GM12872 (cell line): ENCODE measurements at regions not wholly inside any gene's neighbourhood (a gene's known extent, or its start where the extent isn't known, plus 50 kb on each side); places are given as distances from the start of the nearest gene placed in this dataset.

Source experiments
- CTCF ChIP-seq: IDR thresholded peaks from 3 replicates; pipeline ENCODE4 v1.5.1; 2011; ENCODE audit warnings: low read depth, mild to moderate bottlenecking, low read length, moderate library complexity; ENCODE audit not compliant: insufficient read depth

DNA sequence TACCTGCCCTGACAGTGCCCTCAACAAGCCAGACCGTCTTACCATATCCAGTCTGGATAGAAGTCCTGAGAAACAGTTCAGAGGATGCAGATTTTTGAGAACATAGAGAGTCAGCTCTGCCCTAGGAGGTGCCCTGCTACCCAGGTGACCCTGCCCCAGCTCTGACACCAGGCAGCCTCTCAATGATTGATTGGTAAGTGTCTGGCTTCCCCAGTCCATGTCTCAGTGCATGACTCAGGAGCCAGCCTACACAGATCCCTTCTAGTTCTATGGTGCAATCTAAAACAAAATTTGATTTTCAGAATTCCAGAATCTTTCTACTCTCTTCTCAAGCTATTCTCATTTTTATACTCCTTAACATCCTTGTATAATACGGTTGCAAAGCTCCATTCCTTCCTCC is 292.1 kb downstream of the VPS13C start:
- no peak for TF ChIP-seq CTCF

- no peak for TF ChIP-seq CTCF
These were observed 295.3 kb downstream of the VPS13C start for GRCh38 chr15:61764981-61765380.

DNA sequence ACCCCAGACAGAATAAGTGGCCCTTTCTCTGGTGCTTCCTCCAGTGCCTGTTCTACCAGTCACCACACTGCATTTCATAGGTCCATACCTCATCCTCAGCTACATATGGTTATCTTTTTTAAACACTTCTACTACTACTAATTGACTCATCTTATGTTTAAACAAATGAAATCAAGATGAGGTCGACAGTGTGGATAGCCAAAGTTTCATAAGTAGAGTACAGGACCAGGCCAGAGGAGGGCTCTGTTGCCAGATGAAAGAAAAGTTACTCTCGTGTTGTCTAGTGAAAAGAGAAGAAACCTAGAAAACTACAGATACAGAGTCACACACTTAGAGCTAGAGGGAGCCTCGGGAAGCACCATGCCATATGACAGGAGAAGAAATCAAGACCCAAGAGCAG is 296.1 kb downstream of the VPS13C start:
- no peak for TF ChIP-seq CTCF

DNA sequence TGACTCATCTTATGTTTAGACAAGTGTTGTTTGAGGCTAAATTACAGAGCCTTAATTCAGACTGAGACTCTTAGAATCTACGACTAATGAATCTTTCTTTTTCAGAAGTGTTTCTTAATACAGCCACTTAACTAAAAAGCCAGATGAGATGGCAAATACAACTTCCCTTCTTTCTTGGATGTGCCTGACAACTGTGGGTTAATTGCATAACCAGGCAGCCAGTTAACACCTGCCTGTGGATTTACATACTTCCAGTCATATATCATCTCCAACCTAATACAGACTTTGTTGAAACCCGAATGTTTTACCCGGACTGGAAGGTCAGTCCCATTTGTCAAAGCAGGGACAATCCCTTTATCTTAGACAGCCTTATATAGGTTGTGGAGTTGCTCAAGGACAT is 297.6 kb downstream of the VPS13C start:
- no peak for TF ChIP-seq CTCF

GRCh38 chr15:61759639-61760038 is 300.6 kb downstream of the VPS13C start:
- no peak for TF ChIP-seq CTCF

- no peak for TF ChIP-seq CTCF
These were observed 304.0 kb downstream of the VPS13C start for GRCh38 chr15:61756071-61756820.

DNA sequence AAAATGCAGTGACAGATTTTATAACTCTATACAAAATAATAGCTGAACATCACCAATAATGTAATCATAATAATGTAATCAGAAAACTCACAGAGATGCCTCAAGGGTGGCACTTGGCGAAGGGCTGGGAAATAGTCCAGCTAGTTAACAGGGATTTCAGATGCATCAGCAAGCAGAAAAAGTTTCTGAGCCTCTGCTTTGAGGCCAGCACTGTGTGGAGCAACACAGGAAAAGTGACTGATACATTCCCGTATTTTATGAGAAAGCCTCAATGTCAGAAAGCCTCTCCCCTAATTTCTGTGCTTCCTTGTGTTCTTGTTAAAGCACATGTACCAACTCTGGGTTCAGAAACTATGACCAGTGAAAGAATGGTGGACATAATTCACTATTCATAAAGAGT is 304.8 kb downstream of the VPS13C start:
- no peak for TF ChIP-seq CTCF
